BLaER1 treated with 17β-estradiol and CSF1 and Interleukin-3, amounts not matched to agents 10 nM and 100 nM (cell line): ENCODE measurements at regions not wholly inside any gene's neighbourhood (a gene's known extent, or its start where the extent isn't known, plus 50 kb on each side); places are given as distances from the start of the nearest gene placed in this dataset.

Source experiments
- H3K27ac ChIP-seq, 11 experiments: shearing (Covaris generic); formaldehyde crosslinking; 2 replicates each; pipeline ENCODE4 v1.8.1; 2022
- H3K27me3 ChIP-seq, 11 experiments: shearing (Covaris generic); formaldehyde crosslinking; 2 replicates each; pipeline ENCODE4 v1.8.1; 2022
- H3K36me3 ChIP-seq, 11 experiments: shearing (Covaris generic); formaldehyde crosslinking; 2 replicates each; pipeline ENCODE4 v1.8.1; 2022
- H3K4me1 ChIP-seq, 10 experiments: shearing (Covaris generic); formaldehyde crosslinking; 2 replicates each; pipeline ENCODE4 v1.8.1; 2022
- H3K4me2 ChIP-seq, 11 experiments: shearing (Covaris generic); formaldehyde crosslinking; 2 replicates each; pipeline ENCODE4 v1.8.1; 2022
- H3K4me3 ChIP-seq, 10 experiments: shearing (Covaris generic); formaldehyde crosslinking; 2 replicates each; pipeline ENCODE4 v1.8.1; 2022
- H3K9ac ChIP-seq, 11 experiments: shearing (Covaris generic); formaldehyde crosslinking; 2 replicates each; pipeline ENCODE4 v1.8.1; 2022
- H3K9me3 ChIP-seq, 11 experiments: shearing (Covaris generic); formaldehyde crosslinking; replicated peaks in 1 of 11; 2 replicates each; pipeline ENCODE4 v1.8.1; 2022
- H4K20me1 ChIP-seq, 11 experiments: shearing (Covaris generic); formaldehyde crosslinking; 2 replicates each; pipeline ENCODE4 v1.8.1; 2022
- Cebpa-rat ChIP-seq, 11 experiments: shearing (Covaris generic); IDR thresholded peaks; 2 replicates each; pipeline ENCODE4 v1.8.1; 2022

GRCh38 chr4:110788302-110788701 lies 165.4 kb upstream of the PITX2 start:
- Histone ChIP-seq H3K4me2 (no peak overlapping the region), H3K4me3 (no peak overlapping the region), H3K27ac (no peak overlapping the region), H4K20me1 (no peaks in the 10 kb centered on the region), H3K36me3 (no peaks in the 10 kb centered on the region), H3K4me1 (peaks cover 0 to 9% (median 3%) of the 10 kb centered on the region in 10 experiments; a peak in 8 of 20 replicates), H3K27me3 (no peaks in the 10 kb centered on the region), H3K9me3 (no peaks in the 10 kb centered on the region; a peak in 1 of 22 replicates), H3K9ac (no peak overlapping the region)
- TF ChIP-seq Cebpa-rat (IDR thresholded peaks at IDR 0.05): no peak

GRCh38 chr4:110792036-110792435 lies 169.2 kb upstream of the PITX2 start:
- TF ChIP-seq Cebpa-rat (IDR thresholded peaks at IDR 0.05): no peak
- Histone ChIP-seq H3K4me3 (no peak overlapping the region), H3K27me3 (no peaks in the 10 kb centered on the region), H3K4me2 (no peak overlapping the region), H3K36me3 (no peaks in the 10 kb centered on the region), H3K9me3 (no peaks in the 10 kb centered on the region), H4K20me1 (no peaks in the 10 kb centered on the region), H3K27ac (no peak overlapping the region), H3K4me1 (no peaks in the 10 kb centered on the region), H3K9ac (no peak overlapping the region)

- no peak overlapping the region for H3K9ac ChIP-seq
- no peak overlapping the region for H3K27ac ChIP-seq
- H3K36me3 ChIP-seq: no peaks in the 10 kb centered on the region
- H3K27me3 ChIP-seq: no peaks in the 10 kb centered on the region
- H3K9me3 ChIP-seq: no peaks in the 10 kb centered on the region
- no peak for TF ChIP-seq Cebpa-rat (IDR thresholded peaks at IDR 0.05)
- no peaks in the 10 kb centered on the region for H3K4me1 ChIP-seq
- H3K4me2 ChIP-seq: no peak overlapping the region
- no peaks in the 10 kb centered on the region for H4K20me1 ChIP-seq
- no peak overlapping the region for H3K4me3 ChIP-seq
Observed at GRCh38 chr4:110793381-110793801, 170.5 kb upstream of the PITX2 start.

GRCh38 chr4:110793890-110794554 lies 171.1 kb upstream of the PITX2 start:
- TF ChIP-seq Cebpa-rat (IDR thresholded peaks at IDR 0.05): no peak
- Histone ChIP-seq H3K9ac (no peak overlapping the region), H3K36me3 (no peaks in the 10 kb centered on the region)

GRCh38 chr4:110795971-110796370 lies 173.1 kb upstream of the PITX2 start:
- H4K20me1 ChIP-seq: no peaks in the 10 kb centered on the region
- no peaks in the 10 kb centered on the region for H3K4me1 ChIP-seq
- TF ChIP-seq Cebpa-rat (IDR thresholded peaks at IDR 0.05): no peak
- no peaks in the 10 kb centered on the region for H3K9me3 ChIP-seq
- no peak overlapping the region for H3K4me2 ChIP-seq
- no peak overlapping the region for H3K4me3 ChIP-seq
- H3K27me3 ChIP-seq: no peaks in the 10 kb centered on the region
- no peak overlapping the region for H3K9ac ChIP-seq
- H3K27ac ChIP-seq: no peak overlapping the region
- no peaks in the 10 kb centered on the region for H3K36me3 ChIP-seq

More at GRCh38 chr4:110793890-110794554, 171.1 kb upstream of the PITX2 start:
- H3K27ac ChIP-seq: no peak overlapping the region
- H3K27me3 ChIP-seq: no peaks in the 10 kb centered on the region
- H3K4me1 ChIP-seq: no peaks in the 10 kb centered on the region
- no peak overlapping the region for H3K4me2 ChIP-seq
- H3K4me3 ChIP-seq: no peak overlapping the region
- H4K20me1 ChIP-seq: no peaks in the 10 kb centered on the region
- no peaks in the 10 kb centered on the region for H3K9me3 ChIP-seq

- no peak overlapping the region for H3K27ac ChIP-seq
- no peaks in the 10 kb centered on the region for H3K9me3 ChIP-seq
- H3K4me1 ChIP-seq: no peaks in the 10 kb centered on the region
- no peaks in the 10 kb centered on the region for H3K27me3 ChIP-seq
- no peak for TF ChIP-seq Cebpa-rat (IDR thresholded peaks at IDR 0.05)
- H3K36me3 ChIP-seq: no peaks in the 10 kb centered on the region
- H3K4me3 ChIP-seq: no peak overlapping the region
- no peaks in the 10 kb centered on the region for H4K20me1 ChIP-seq
- no peak overlapping the region for H3K4me2 ChIP-seq
- no peak overlapping the region for H3K9ac ChIP-seq
Observed at GRCh38 chr4:110797486-110797885, 174.6 kb upstream of the PITX2 start.

GRCh38 chr4:110798687-110799086 lies 175.8 kb upstream of the PITX2 start:
- no peak overlapping the region for H3K4me3 ChIP-seq

GRCh38 chr4:110799211-110799610 lies 176.3 kb upstream of the PITX2 start:
- H3K4me2 ChIP-seq: no peak overlapping the region
- H3K4me1 ChIP-seq: no peaks in the 10 kb centered on the region
- H4K20me1 ChIP-seq: no peaks in the 10 kb centered on the region
- H3K27ac ChIP-seq: no peak overlapping the region
- no peaks in the 10 kb centered on the region for H3K9me3 ChIP-seq
- no peaks in the 10 kb centered on the region for H3K36me3 ChIP-seq
- no peaks in the 10 kb centered on the region for H3K27me3 ChIP-seq
- H3K9ac ChIP-seq: no peak overlapping the region
- TF ChIP-seq Cebpa-rat (IDR thresholded peaks at IDR 0.05): no peak
- no peak overlapping the region for H3K4me3 ChIP-seq

More at GRCh38 chr4:110798687-110799086, 175.8 kb upstream of the PITX2 start:
- H3K9ac ChIP-seq: no peak overlapping the region
- H3K4me2 ChIP-seq: no peak overlapping the region
- no peaks in the 10 kb centered on the region for H3K4me1 ChIP-seq
- no peaks in the 10 kb centered on the region for H3K9me3 ChIP-seq
- no peak overlapping the region for H3K27ac ChIP-seq
- no peaks in the 10 kb centered on the region for H3K36me3 ChIP-seq
- no peak for TF ChIP-seq Cebpa-rat (IDR thresholded peaks at IDR 0.05)
- H3K27me3 ChIP-seq: no peaks in the 10 kb centered on the region
- no peaks in the 10 kb centered on the region for H4K20me1 ChIP-seq

GRCh38 chr4:110801591-110801990 lies 178.7 kb upstream of the PITX2 start:
- Histone ChIP-seq H3K4me3 (no peak overlapping the region), H4K20me1 (no peaks in the 10 kb centered on the region), H3K9me3 (no peaks in the 10 kb centered on the region), H3K27ac (no peak overlapping the region), H3K4me1 (no peaks in the 10 kb centered on the region), H3K4me2 (no peak overlapping the region), H3K9ac (no peak overlapping the region), H3K36me3 (no peaks in the 10 kb centered on the region), H3K27me3 (no peaks in the 10 kb centered on the region)
- no peak for TF ChIP-seq Cebpa-rat (IDR thresholded peaks at IDR 0.05)

GRCh38 chr4:110808351-110808878 lies 185.5 kb upstream of the PITX2 start:
- no peak overlapping the region for H3K4me3 ChIP-seq
- no peak overlapping the region for H3K9ac ChIP-seq
- H3K36me3 ChIP-seq: no peaks in the 10 kb centered on the region
- no peaks in the 10 kb centered on the region for H3K9me3 ChIP-seq
- H3K4me2 ChIP-seq: no peak overlapping the region
- no peaks in the 10 kb centered on the region for H3K4me1 ChIP-seq
- no peak overlapping the region for H3K27ac ChIP-seq
- H3K27me3 ChIP-seq: no peaks in the 10 kb centered on the region
- H4K20me1 ChIP-seq: no peaks in the 10 kb centered on the region
- TF ChIP-seq Cebpa-rat (IDR thresholded peaks at IDR 0.05): no peak
